ENCODE measurements at regions not wholly inside any gene's neighbourhood (a gene's known extent, or its start where the extent isn't known, plus 50 kb on each side); places are given as distances from the start of the nearest gene placed in this dataset.

GRCh38 chr18:48488388-48488850, 50.4 kb upstream of the CTIF start:
- peak; percentile 94 for DNase-seq (ENCODE audit: low read depth)

- DNase-seq (ENCODE audit: low read depth) = peak; percentile 27
These were observed 52.1 kb upstream of the CTIF start for GRCh38 chr18:48486754-48487153.

- no peak for DNase-seq (ENCODE audit: low read depth)
These were observed 52.9 kb upstream of the CTIF start for GRCh38 chr18:48485828-48486405.

- DNase-seq (ENCODE audit: low read depth) = no peak
These were observed 57.7 kb upstream of the CTIF start for GRCh38 chr18:48481092-48481491.

GRCh38 chr18:48479531-48479930, 59.3 kb upstream of the CTIF start:
- DNase-seq (ENCODE audit: low read depth) = no peak

GRCh38 chr18:48477348-48477747, 61.5 kb upstream of the CTIF start:
- no peak for DNase-seq (ENCODE audit: low read depth)

GRCh38 chr18:48476550-48476917, 62.3 kb upstream of the CTIF start:
- DNase-seq (ENCODE audit: low read depth) = no peak

GRCh38 chr18:48475635-48476549, 62.9 kb upstream of the CTIF start:
- DNase-seq (ENCODE audit: low read depth) = peak; percentile 68

- DNase-seq (ENCODE audit: low read depth) = no peak
These were observed 64.6 kb upstream of the ZBTB7C start for GRCh38 chr18:48473816-48474215.

- peak; percentile 40 for DNase-seq (ENCODE audit: low read depth)
These were observed 63.4 kb upstream of the ZBTB7C start for GRCh38 chr18:48472610-48473009.

- no peak for DNase-seq (ENCODE audit: low read depth)
These were observed 61.4 kb upstream of the ZBTB7C start for GRCh38 chr18:48470484-48471180.

- DNase-seq (ENCODE audit: low read depth) = no peak
These were observed 59.0 kb upstream of the ZBTB7C start for GRCh38 chr18:48468151-48468550.

- DNase-seq (ENCODE audit: low read depth) = no peak
These were observed 58.0 kb upstream of the ZBTB7C start for GRCh38 chr18:48467231-48467630.

GRCh38 chr18:48462510-48462909, 53.3 kb upstream of the ZBTB7C start:
- no peak for DNase-seq (ENCODE audit: low read depth)

- peak; percentile 23 for DNase-seq (ENCODE audit: low read depth)
These were observed 51.9 kb upstream of the ZBTB7C start for GRCh38 chr18:48460929-48461583.

GRCh38 chr18:48459465-48459864, 50.3 kb upstream of the ZBTB7C start:
- no peak for DNase-seq (ENCODE audit: low read depth)

GRCh38 chr18:48459016-48459415, 49.8 kb upstream of the ZBTB7C start:
- no peak for DNase-seq (ENCODE audit: low read depth)

Measured in LHCN-M2 (cell line).